HEK293 (cell line): ENCODE measurements at regions not wholly inside any gene's neighbourhood (a gene's known extent, or its start where the extent isn't known, plus 50 kb on each side); places are given as distances from the start of the nearest gene placed in this dataset.

Experiments used
- CTCF ChIP-seq: fragments of 450-650 bp; formaldehyde crosslinking; IDR thresholded peaks from 2 replicates; pipeline ENCODE4 v1.5.1; 2016; ENCODE audit warnings: missing biosample characterization, missing genetic modification characterization
- KLF8 ChIP-seq: fragments of 450-650 bp; formaldehyde crosslinking; IDR thresholded peaks from 2 replicates; pipeline ENCODE4 v1.5.1; 2016; ENCODE audit warnings: missing biosample characterization, missing genetic modification characterization
- SP2 ChIP-seq: fragments of 450-650 bp; formaldehyde crosslinking; IDR thresholded peaks from 2 replicates; pipeline ENCODE4 v1.5.1; 2016; ENCODE audit warnings: missing biosample characterization, missing genetic modification characterization
- YY1 ChIP-seq: fragments of 450-650 bp; formaldehyde crosslinking; IDR thresholded peaks from 2 replicates; pipeline ENCODE4 v1.5.1; 2018; ENCODE audit warnings: missing biosample characterization, missing genetic modification characterization
- ZBTB6 ChIP-seq: fragments of 450-650 bp; formaldehyde crosslinking; IDR thresholded peaks from 2 replicates; pipeline ENCODE4 v1.5.1; 2017; ENCODE audit warnings: missing biosample characterization, missing genetic modification characterization
- ZNF114 ChIP-seq: fragments of 450-650 bp; formaldehyde crosslinking; IDR thresholded peaks from 2 replicates; pipeline ENCODE4 v1.5.0; 2017; ENCODE audit warnings: missing biosample characterization, missing genetic modification characterization
- ZNF26 ChIP-seq: fragments of 450-650 bp; formaldehyde crosslinking; IDR thresholded peaks from 2 replicates; pipeline ENCODE4 v1.5.1; 2016; ENCODE audit warnings: missing biosample characterization, missing genetic modification characterization
- ZNF302 ChIP-seq: fragments of 450-650 bp; formaldehyde crosslinking; IDR thresholded peaks from 2 replicates; pipeline ENCODE4 v1.5.1; 2016; ENCODE audit warnings: missing biosample characterization, missing genetic modification characterization, low read depth
- ZNF341 ChIP-seq: fragments of 450-650 bp; formaldehyde crosslinking; IDR thresholded peaks from 2 replicates; pipeline ENCODE4; 2016; ENCODE audit warnings: low read depth, missing biosample characterization, missing genetic modification characterization
- ZNF423 ChIP-seq: fragments of 450-650 bp; formaldehyde crosslinking; IDR thresholded peaks from 2 replicates; pipeline ENCODE4 v1.5.1; 2016; ENCODE audit warnings: missing biosample characterization, missing genetic modification characterization
- ZNF785 ChIP-seq: fragments of 450-650 bp; formaldehyde crosslinking; IDR thresholded peaks from 2 replicates; pipeline ENCODE4 v1.5.1; 2016; ENCODE audit warnings: missing biosample characterization, missing genetic modification characterization

- no peak for TF ChIP-seq CTCF (tag by site-specific recombination)
- no peak for TF ChIP-seq ZNF341 (tag by site-specific recombination)
- no peak for TF ChIP-seq SP2
- no peak for TF ChIP-seq ZNF302 (tag by site-specific recombination)
- no peak for TF ChIP-seq YY1
- no peak for TF ChIP-seq ZNF423 (tag by site-specific recombination)
- no peak for TF ChIP-seq ZNF785 (tag by site-specific recombination)
- TF ChIP-seq ZNF26 (tag by site-specific recombination), result no peak
- TF ChIP-seq ZNF114 (tag by site-specific recombination), result no peak
- no peak for TF ChIP-seq ZBTB6 (tag by site-specific recombination)
- TF ChIP-seq KLF8, result no peak
Observed at GRCh38 chr5:166709691-166710090, 1581.8 kb upstream of the WWC1 start.
